GM08714 (cell line): ENCODE measurements at regions not wholly inside any gene's neighbourhood (a gene's known extent, or its start where the extent isn't known, plus 50 kb on each side); places are given as distances from the start of the nearest gene placed in this dataset.

ENCODE experiments used
- H3K4me3 ChIP-seq: fragments of 200-500 bp; sonication (Bioruptor generic); 2 replicates; pipeline ENCODE4 v1.5.1; 2014; ENCODE audit warnings: mild to moderate bottlenecking, low read length, inconsistent platforms
- ZNF274 ChIP-seq: IDR thresholded peaks from 2 replicates; pipeline ENCODE4 v1.6.1; 2012; ENCODE audit warnings: mild to moderate bottlenecking, low read depth, low read length

DNA sequence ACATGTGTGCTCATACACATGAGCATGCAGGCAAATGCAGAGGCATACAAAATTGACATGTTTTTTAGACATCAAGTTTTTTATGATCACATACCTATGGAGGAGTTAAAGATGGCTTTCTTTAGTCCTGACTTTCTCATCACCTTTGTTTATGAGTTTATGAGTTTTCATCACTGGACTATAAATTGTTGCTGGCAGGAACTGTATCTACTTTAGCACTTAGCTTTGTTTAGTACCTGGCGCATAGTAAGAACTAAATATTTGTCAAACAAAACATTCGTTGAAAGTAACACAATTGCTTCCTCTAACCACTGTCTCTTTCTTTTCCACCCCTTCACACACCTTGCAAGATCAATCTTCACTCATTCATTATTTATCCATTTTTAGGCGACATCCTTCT, 182.6 kb downstream of the SUCNR1 start:
- no peak for TF ChIP-seq ZNF274
- no peak overlapping the region for H3K4me3 ChIP-seq

GRCh38 chr3:152056481-152056880, 183.0 kb downstream of the SUCNR1 start:
- no peak overlapping the region for H3K4me3 ChIP-seq
- no peak for TF ChIP-seq ZNF274

DNA sequence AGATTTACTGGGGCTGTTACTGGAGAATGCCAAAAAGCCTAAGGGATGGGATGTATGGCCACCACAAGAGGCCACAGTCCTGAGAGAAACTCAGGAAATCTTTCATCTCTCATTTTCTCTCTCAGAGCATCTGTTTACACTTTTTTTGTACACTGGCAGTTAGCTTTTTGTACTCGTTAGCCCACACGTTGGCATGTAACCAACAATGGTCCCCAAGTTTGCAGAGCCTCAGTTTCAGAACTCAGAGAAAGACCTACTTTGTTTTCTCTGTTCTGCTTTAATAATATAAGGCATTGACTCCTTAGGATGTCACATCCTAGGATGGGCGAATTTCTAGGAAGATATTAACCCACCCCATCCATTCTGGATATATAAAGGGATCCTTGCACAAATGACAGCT, 183.5 kb downstream of the SUCNR1 start:
- TF ChIP-seq ZNF274, result no peak
- H3K4me3 ChIP-seq, result no peak overlapping the region

DNA sequence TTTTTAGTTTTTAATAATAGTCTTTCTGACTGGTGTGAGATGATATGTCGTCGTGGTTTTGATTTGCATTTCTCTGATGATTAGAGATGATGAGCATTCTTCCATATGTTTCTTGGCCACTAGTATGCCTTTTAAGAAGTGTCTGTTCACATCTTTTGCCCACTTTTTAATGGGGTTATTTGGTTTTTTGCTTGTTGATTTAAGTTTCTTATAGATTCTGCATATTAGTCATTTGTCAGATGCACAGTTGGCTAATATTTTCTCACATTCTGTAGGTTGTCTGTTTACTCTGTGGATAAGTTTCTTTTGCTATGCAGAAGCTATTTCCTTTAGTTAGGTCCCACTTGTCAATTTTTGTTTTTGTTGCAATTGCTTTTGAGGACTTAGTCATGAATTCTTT, 185.4 kb downstream of the SUCNR1 start:
- TF ChIP-seq ZNF274, result no peak
- no peak overlapping the region for H3K4me3 ChIP-seq

DNA sequence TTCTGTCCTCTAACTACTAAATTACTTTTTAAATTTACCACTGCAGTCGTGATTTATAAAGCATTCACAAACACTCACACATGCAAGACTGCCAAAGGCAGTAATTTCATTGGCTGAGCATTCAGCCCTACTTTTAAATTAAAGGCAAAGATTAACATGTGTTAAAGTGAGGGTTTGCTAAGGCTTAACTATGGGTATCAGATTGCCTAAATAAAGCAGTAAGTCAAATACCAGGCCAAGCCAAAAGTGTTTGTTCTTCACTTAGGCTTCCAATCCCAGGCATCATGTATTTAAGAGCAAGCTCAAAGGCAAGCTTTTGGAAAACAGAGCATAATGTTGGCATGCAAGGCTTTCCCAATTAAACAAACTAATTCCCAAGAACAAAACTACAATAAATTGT, 187.3 kb downstream of the SUCNR1 start:
- no peak for TF ChIP-seq ZNF274
- H3K4me3 ChIP-seq, result no peak overlapping the region

GRCh38 chr3:152061296-152061695, 187.9 kb downstream of the SUCNR1 start:
- TF ChIP-seq ZNF274, result no peak
- H3K4me3 ChIP-seq, result no peak overlapping the region

- TF ChIP-seq ZNF274, result no peak
- no peak overlapping the region for H3K4me3 ChIP-seq
These were observed 196.4 kb downstream of the SUCNR1 start for GRCh38 chr3:152069871-152070270.

DNA sequence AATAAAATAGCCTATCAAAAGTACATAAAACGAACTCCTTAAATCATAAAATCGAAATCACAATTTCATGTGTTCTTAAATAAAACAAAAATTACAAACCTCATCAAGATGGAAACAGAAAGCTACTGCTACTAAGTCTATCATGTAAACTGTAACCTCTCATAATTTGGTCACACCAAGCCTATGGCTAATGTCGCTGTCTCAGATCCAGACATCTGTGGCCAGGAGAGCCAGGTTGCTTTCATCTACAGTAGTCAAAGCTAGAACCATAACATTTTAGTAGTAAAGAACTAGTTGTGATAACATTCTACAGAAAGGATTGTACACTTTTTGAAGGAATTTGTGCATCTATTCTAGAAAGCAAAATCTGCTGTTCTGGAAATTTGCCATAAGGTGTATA, 197.4 kb upstream of the MBNL1 start:
- H3K4me3 ChIP-seq, result no peak overlapping the region
- TF ChIP-seq ZNF274, result no peak

- H3K4me3 ChIP-seq, result no peak overlapping the region
- no peak for TF ChIP-seq ZNF274
These were observed 196.8 kb upstream of the MBNL1 start for GRCh38 chr3:152071924-152072323.

DNA sequence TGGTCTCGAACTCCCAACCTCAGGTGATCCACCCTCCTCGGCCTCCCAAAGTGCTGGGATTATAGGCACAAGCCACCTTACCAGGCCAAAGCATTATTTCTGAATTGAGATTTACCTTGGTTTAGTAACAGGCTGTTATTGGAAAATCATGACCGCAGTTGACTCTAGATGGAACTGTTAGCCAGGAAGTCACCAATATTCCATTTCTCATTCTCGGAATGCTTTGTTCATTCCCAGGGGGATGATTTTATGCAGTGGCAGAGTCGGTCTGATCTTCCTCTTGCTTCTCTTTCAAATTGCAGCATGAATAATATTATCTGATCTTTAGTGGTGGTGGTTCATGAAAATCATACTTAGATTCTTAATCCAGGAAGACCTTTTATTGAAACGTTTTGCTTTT, 195.5 kb upstream of the MBNL1 start:
- H3K4me3 ChIP-seq, result no peak overlapping the region
- no peak for TF ChIP-seq ZNF274

- H3K4me3 ChIP-seq, result no peak overlapping the region
- no peak for TF ChIP-seq ZNF274
These were observed 192.6 kb upstream of the MBNL1 start for GRCh38 chr3:152076148-152076547.

- no peak overlapping the region for H3K4me3 ChIP-seq
- no peak for TF ChIP-seq ZNF274
These were observed 188.7 kb upstream of the MBNL1 start for GRCh38 chr3:152079980-152080379.

GRCh38 chr3:152083135-152083534, 185.6 kb upstream of the MBNL1 start:
- H3K4me3 ChIP-seq, result no peak overlapping the region
- no peak for TF ChIP-seq ZNF274

GRCh38 chr3:152084441-152085158, 184.1 kb upstream of the MBNL1 start:
- no peak overlapping the region for H3K4me3 ChIP-seq
- TF ChIP-seq ZNF274, result no peak

DNA sequence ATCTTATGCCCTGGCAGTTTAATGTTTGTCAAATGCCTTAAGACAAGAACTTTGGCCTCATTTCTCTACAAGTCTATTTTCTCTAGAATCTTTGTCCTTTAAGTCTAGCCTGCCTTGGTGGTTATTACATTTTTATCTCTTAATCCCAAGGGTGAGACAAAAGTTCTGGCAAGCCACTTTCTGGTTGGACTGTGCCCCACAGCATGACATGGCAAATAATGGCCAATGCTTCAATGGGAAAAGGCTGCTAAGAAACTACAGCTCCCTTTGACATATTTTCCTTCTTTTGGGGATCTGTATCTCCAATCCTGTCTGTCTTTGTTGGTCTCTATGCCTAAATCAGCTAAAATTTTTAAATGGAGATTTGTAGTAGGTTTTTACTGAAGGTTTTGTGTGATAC, 181.6 kb upstream of the MBNL1 start:
- H3K4me3 ChIP-seq, result no peak overlapping the region
- TF ChIP-seq ZNF274, result no peak

DNA sequence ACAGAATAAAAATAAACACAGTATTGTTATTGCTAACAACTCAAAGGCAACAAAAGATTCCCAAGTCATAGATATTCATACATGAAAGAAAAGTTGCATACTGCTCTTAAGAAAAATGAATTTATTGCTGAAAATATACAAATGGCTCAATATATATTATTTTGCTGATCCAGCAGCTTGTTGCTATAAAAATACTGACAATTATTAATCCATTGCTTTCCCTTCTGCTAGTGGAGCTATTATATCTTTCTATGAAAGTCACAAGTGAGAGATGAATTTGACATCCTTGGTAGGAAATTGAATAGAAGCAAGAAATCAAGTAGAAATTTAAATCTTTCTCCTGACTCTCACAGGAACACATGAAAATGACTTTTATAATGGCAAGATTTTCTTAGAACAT, 179.2 kb upstream of the MBNL1 start:
- H3K4me3 ChIP-seq, result no peak overlapping the region
- TF ChIP-seq ZNF274, result no peak
